ENCODE measurements at regions not wholly inside any gene's neighbourhood (a gene's known extent, or its start where the extent isn't known, plus 50 kb on each side); places are given as distances from the start of the nearest gene placed in this dataset.

DNA sequence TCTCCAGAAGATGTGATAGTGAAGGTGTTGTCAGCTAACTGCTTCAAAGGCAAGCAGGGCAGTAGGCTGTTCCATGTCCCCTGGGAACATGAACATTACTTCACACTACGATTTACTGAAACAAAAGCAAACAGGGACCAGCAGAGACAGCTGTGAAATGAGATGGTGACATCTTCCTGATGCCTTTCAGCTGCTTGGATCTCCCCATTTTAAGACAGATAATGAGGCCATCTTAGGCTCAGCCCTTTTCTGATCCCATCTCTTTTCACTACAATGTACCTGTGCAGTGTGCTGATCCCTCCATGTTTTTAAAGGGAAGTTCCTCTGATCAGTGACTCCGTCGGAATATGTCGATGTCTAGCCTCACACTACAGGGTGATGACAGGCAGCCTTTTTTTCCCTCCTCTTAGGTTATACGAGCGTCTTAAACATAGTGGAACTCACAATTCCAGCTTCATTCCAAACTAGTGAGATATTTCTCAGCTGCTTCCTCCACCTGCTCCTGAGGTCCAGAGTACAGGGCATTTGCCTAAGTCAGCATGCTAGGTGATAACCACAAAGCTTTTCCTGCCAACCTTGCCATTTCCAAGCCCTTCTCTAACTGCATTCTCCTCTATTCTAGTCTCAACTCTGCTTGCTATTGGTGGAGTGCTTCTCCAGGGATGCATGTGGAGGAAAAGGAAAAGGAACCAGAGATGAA is 87.6 kb upstream of the EGLN3 start:
- no peak for DNase-seq (ENCODE audit: low read depth)

DNA sequence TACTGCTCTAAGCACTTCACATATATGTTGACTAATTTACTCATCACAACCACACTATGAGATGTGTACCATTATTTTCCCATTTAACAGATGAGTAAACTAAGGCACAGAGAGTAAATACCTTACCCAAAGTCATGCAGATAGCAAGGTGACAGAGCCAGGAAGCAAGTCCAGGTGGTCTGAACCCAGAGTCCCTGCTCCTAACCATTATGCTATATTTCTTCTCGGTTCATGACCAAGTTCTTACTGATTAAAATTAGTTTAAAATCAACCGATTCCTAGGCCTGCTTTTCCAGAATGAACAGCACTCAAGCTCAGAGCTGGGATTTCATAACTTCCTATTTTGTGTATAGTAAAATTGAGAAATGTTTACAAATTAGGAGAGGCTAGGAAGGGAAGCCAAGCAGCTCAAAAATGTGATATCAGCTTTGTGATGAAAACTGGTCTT is 85.5 kb upstream of the EGLN3 start:
- DNase-seq (ENCODE audit: low read depth), result no peak

DNA sequence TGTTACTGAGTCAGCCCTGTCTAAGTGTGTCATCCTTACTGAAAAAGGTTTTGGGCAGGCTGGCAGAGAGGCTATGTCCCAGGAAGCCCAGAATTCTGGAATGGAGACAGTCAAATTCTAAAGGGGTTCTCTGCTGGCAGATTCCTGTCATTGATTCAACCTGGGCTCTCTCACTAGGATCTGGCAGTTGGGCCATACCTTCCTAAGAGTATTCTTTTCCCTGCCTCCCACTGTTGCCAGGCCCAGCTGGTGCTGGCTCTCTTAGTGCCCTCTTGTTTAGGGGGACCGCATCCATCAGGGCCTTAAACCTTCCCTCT is 85.0 kb upstream of the EGLN3 start:
- DNase-seq (ENCODE audit: low read depth), result no peak

DNA sequence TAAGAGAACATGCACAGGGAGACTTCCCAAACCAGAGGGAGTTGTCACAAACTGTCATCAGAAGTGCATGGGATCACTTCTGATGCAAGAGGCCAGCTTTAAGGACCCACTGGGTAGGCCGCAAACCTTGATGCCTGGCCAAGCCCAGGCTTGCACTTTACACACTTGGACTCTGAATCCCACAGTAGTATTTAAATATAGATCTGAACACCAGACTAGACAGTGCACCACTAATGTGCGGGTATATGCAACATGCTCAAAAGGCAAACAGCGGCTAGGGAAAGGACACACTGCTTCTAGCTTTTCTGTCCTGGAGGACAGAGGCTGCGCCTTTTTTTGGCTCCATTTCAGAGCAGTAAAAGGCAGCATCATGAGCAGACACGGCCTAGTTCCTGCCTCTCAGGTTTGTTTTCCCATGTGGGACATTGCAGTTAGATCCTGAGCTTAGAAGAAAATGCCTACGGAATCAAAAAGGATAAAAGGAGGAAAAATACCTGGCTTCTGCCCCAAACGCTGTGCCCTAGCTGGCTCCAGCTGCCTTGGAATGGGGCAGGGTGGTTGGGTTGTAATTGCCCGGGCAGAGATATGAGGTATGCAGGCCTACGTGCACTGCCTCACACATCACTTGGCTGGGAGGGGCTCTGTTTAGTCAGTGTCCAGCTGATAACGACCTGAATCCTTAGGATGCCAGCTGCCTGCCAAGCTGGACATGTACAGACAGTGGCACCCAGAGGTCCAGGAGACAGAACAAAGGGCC is 84.5 kb upstream of the EGLN3 start:
- DNase-seq (ENCODE audit: low read depth), result no peak

DNA sequence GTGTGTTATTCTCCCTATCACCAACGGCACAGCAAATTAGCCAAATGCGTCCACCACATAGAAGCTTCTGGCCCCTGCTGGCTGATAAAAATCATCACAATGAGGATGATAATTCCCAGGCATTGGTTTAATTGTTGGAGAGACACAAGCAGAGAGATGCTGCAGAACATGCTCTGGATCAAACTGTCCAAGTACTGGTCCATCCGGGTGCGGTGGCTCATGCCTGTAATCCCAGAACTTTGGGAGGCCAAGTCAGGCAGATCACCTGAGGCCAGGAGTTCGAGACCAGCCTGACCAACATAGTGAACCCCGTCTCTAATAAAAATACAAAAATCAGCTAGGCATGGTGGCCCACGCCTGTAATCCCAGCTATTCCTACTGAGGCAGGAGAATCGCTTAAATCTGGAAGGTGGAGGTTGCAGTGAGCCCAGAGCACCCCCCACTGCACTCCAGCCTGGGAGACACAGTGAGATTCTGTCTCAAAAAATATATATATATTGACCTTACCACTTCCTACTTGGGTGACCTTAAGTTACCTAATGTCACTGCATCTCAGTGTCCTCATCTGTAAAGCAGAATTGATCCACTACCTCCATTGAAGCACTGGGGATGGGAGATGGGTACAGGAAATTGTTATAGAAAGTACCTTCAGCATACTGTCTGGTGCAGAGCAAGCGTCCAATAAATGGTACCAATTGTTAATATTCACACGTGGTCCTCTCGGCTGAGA is 83.7 kb upstream of the EGLN3 start:
- DNase-seq (ENCODE audit: low read depth), result no peak

DNA sequence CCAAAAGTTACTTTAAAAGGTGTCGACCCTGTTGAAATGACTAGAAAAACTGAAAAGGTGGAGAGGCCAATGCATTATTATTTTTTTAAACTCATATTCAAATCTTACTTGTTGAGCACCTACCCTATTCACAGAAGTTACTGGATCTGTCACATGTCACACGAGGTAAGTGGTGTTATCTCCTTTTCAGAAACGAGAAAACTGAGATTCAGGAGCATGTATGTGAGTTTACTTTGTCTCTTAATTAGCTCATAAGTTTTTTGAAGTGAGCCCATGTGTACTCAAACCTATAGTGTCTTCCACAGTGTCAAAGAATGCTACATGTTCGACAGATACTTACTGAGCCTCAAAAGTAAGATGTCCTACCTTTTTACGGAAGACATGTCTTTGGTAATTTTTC is 81.8 kb upstream of the EGLN3 start:
- no peak for DNase-seq (ENCODE audit: low read depth)

DNA sequence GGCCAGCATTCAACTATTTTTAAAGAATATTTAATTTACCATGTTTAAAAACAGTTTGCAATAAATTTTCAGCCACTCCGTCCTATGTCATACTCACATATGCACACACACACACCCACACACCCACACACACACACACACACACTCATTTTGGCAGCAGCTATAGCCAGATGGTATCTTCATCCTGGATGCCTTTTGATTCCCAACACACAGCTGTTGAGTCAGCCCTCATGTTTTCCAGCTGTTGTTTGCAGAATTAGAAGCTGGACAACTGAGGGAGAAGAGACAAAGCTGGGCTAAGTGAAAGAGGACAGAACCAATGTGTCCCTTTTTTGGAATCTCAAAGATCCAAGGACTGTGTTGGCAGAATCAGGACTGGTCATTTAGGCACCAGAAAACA is 80.0 kb upstream of the EGLN3 start:
- no peak for DNase-seq (ENCODE audit: low read depth)

DNA sequence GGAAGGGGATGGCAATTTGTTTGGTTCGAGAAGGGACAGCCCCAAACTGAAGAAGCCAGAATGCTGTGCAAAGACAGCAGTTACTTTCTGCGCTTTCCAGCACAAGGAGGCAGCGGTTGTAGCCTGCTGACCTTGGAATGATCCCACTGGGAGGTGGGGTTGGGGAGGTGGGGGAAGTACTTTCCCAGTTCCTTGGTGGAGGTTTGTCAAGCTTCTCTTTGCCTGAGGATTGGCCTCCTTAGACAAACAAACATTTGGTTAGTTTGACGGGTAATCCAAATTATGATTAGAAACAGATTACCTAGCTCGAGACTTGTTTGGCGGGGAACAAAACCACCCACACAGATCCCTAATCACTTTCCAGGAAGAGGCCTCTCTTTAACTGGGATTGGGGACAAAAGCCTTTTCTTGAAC is 79.1 kb upstream of the EGLN3 start:
- no peak for DNase-seq (ENCODE audit: low read depth)

DNA sequence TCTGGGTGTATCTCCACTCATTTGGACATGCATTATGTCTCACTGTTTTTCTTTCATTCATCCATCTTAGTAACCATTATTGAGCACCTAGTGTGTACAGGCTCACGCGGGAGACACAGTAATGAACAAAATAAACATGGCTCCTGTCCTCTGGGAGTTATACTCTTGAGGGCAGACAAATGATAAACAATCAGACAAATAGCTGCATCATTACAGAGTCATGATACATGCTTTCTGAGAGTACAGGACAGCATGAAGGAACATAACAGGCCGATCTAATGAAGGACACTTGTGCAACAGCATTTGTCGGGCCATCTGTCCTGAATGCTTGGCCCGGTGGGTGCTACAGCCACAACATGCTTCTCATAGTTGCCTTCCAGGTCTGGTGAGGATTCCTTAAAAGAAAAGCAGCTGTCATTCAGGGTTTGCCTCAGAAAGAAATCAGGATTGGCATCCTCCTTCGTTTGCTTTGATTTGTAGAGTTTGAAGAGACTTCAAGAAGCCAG is 77.2 kb upstream of the EGLN3 start:
- no peak for DNase-seq (ENCODE audit: low read depth)

DNA sequence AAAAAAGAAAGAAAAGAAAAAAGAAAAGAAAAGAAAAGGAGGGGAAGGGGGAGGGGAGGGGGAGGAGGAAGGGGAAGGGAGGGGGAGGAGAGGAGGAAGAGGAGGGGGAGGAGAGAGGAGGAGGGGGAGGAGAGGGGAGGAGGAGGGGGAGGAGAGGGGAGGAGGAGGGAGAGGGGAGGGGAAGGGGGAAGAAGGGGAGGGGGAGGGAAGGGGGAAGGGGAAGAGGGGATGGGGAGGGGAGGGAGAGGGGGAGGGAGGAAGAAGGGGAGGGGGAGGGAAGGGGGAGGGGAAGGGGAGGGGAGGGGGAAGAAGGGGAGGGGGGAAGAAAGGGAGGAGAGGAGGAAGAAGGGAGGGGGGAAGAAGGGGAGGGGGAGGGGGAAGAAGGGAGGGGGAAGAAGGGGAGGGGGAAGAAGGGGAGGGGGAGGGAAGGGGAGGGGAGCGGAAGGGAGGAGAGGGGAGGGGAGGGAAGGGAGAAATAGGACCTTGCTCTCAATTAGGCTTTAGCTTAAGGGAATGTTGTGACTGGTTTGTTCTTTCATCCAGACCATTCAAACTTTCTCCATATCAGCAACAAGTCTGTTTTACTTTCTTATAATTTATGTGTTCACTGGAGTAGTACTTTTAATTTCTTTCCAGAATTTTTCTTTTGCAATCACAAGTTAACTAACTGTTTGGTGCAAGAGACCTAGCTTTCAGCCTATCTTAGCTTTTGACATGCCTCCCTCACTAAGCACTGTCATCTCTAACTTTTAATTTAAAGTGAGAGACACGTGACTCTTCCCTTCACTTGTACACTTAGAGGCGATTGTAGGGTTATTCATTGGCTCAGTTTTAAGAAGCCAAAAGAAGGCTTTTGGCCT is 76.5 kb upstream of the EGLN3 start:
- no peak for DNase-seq (ENCODE audit: low read depth)

DNA sequence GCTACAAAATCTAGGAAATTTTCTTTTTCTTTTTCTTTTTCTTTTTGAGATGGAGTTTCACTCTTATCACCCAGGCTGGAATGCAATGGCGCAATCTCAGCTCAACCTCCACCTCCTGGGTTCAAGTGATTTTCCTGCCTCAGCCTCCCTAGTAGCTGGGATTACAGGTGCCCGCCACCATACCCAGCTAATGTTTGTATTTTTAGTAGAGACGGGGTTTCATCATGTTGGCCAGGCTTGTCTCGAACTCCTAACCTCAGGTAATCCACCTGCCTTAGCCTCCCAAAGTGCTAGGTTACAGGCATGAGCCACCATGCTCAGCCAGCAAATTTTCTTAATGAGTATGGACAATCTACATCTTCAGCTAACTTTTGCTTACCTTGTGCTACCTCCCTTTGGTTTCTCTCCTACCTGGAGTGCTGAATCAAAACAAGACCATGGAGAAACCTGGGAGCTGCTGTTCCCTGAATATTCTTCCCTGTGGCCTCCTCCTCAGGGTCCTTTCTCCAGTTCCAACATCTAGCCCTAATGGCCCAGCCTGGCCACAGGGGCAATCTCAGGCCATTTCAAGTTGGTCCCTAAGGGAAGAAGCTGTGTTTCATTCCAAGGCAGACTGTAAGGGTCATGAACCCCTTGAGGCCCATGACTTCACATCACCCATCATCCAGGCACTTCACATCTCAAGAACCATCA is 74.6 kb upstream of the EGLN3 start:
- DNase-seq (ENCODE audit: low read depth), result no peak

DNA sequence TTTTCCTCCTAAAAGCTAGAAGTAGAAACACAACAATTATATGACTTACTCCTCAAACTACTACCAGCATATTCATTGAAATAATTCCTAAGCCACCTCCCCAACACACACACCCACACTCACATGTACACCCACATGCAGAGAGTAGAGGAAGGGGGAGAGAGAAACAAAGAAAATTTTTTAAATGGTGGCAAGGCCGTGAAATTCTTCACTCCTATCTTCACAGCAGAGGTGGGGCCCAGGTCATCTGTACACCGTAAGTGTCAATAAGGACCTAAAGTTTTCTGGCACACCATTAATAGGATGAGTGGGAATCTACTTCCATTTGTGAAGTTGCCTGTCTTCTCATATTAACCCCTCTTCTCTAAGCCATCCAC is 73.9 kb upstream of the EGLN3 start:
- DNase-seq (ENCODE audit: low read depth), result no peak

DNA sequence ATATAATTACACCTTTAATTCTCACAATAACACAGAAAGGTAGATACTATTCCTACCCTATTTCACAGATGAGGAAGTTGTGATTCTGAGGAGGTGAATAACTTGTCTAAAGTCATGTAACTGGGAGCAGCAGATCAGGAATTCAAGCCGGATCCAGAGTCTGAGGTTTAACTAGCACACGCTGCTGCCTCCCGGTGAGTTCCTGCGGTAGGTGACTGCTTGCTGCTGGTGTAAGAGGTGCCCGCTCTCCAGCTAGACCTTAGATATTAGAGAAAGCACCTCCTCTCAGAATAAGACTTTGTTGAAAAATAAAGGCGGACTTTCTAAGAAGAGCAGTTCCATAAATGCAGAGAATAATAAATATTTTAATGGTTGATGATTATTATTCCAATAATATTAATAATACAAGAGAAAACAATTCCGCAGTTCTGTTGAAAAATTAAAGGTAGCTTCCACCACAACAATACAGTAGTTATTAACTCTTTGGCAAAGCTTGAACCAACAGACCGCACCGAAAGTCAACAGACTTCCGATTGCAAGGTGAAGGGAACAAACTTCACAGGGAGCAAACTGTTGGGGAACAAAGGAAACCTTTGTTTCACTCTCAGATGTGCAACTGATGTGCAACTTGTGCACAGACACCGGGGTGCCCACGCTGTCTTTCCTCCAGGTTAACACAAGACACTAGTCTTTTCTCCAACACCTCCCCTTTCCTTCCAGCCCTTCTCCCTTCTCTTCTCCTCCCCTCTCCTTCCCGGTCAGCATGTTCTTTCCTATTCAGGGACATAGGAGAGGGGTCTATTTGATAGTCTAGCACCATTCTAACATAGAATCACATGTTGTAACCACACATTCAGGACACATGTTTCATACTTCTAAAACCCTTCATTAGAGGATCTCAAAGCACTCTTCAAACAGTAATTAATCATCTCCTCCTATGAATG is 73.2 kb upstream of the EGLN3 start:
- no peak for DNase-seq (ENCODE audit: low read depth)

DNA sequence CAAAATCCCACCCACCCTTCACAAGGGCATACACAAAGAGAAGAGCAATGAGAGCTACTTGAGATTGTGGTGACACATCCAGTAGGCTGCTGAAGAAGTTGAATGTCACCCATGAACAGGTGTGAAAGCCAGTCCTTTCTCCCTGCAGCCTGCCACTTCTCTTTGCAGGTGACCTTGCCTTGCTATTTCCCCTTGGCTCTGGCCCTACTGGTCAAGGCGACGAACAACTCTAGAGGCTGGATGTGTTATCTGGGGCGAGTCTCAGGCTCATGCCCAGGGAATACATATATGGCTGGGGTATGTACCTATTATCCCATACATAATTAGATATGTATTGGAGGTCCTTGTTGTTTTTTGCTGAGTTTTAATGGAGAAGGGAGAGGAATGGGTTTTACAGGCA is 70.2 kb upstream of the EGLN3 start:
- DNase-seq (ENCODE audit: low read depth), result no peak

DNA sequence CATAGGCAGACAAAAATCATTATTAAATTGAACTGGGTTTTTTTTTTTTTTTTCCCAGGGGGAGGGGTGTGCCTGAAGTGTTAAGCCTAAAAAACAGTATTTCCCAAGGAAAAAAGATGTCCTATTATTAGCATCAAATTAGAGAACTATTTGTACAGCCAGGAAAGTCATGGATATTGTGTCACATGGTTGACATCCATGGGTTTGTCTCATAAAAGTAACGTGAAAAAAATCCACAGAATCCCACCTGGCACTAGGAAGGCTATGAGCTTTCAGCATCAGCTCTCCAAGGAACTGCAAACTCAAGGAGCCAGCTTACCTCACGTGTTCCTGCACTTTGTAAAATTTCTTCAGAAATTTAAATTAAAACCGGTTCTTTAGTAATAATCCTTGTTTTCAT is 69.1 kb upstream of the EGLN3 start:
- no peak for DNase-seq (ENCODE audit: low read depth)

DNA sequence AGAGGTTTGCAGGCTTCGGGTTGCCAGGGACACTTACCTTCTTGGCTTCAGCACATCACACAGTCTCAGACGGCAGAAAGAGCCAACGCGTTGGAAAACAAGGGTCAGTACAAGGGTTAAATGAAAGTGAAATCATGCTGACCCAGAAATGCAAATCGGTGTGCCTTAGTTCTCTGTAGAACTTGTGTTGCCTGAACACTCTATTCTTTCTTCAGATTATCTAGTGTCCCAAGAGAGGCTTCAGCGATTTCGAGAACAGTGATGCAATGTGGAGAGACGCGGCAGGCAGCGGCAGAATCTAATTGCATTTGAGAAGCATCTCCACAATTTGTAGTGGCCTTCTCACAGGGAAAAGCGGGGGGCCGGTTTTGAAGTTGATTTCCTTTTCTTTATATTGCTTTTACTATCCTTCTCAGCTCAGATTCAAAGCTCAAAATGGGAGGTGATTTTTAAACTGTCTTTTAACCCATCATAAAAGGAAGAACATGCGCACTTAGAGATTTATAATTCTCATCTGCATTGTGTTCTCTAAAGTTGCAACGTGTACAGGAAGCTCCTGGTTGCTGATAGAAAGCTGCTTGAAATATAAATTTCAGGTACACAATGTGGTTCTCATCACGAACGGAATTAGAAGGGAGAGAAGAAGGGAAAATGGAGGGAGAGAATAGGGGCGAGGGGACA is 67.8 kb upstream of the EGLN3 start:
- DNase-seq (ENCODE audit: low read depth), result no peak

DNA sequence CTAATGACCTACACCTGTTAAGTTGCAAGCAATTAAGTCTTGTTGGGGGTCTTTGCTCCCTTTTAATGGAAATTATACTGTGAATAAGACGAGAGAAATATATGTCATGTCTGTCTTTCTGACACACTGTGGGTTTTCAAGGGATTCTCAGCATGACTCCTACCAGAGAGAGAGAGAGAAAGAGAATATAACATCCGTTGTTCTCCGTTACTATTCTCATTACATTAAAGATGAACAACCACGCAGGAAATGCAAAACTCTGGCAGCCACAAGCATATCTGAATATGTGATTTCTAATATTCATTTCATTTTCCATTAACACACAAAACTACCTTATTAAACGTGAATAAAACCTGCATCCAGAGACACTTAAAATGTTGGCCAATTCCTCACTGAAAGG is 67.3 kb upstream of the EGLN3 start:
- DNase-seq (ENCODE audit: low read depth), result no peak

DNA sequence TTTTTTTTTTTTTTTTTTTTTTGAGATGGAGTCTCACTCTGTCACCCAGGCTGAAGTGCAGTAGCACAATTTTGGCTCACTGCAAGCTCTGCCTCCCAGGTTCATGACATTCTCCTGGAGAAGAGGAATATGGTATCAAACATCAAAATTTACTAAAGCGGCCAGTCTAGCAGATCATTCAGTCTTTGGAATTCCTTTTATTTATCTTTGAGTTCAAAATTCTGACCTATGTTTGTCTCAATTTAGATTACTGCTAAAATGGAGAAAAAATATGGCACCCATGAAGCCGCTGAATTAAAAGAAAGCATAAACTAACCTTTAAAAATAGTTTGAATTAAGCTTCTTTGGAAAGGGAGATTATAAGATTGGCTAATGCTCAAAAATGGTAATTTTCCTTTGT is 64.5 kb upstream of the EGLN3 start:
- DNase-seq (ENCODE audit: low read depth), result no peak

DNA sequence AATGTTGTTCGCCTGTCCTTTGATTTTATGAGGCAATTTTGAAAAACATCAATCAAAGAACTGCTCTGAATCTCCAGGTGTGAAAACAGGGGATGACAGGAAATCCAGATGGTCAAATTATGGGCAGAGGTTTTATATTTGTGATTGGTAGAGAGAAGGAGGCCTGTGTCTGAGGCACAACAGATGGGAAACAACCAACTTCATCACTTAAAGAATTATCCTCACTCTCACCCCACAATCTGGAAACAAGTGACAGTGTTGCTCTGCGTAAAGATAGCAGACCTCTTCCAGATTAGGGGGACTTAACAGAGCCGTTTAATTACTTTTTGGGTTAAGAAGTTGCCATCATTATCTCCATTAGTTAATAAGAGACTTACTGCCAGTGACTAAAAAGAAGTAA is 64.1 kb upstream of the EGLN3 start:
- no peak for DNase-seq (ENCODE audit: low read depth)

DNA sequence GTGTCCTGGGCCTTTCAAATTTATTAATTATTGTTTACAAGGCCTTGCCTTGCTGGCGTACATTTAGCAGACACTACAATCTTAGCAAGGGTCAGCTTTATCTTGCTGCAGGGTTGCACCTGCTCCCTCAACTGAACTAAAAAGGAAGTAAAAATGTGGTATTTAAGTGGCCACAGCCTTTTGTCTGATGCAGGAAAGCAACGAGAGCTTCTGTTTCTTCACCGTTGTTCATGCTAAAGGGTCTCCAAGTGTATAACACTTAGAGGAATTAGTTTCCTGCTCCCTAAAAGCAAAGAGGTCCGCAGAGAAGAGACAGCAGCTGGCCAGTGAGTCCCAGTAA is 62.8 kb upstream of the EGLN3 start:
- DNase-seq (ENCODE audit: low read depth), result no peak
